Left colon (tissue), 2 donors: ENCODE measurements at regions not wholly inside any gene's neighbourhood (a gene's known extent, or its start where the extent isn't known, plus 50 kb on each side); places are given as distances from the start of the nearest gene placed in this dataset.

Experiments used
- ATAC-seq: fragments of 200-7000 bp; cut with Tn5 transposase; one replicate; pipeline ENCODE4 v1.9.1; 2020; ENCODE audit warnings: mild to moderate bottlenecking, moderate library complexity
- DNase-seq, 2 donors: peaks; one replicate each; pipeline ENCODE4 v3.0.0-alpha.2; 2020
- intact Hi-C, 2 donors: fragments of 100-400 bp; cut with DNase I in 1 of 2; cut with micrococcal nuclease in 1 of 2; formaldehyde crosslinking; loops; one replicate each; pipeline versions ENCODE4 v1.11.2 to v1.14.0; 2022; cut with DNase I, micrococcal nuclease
- donor health status: DM: no; HTN: no; CAD: no.
- donor health status: DM: yes; HTN: yes; CAD: no.

DNA sequence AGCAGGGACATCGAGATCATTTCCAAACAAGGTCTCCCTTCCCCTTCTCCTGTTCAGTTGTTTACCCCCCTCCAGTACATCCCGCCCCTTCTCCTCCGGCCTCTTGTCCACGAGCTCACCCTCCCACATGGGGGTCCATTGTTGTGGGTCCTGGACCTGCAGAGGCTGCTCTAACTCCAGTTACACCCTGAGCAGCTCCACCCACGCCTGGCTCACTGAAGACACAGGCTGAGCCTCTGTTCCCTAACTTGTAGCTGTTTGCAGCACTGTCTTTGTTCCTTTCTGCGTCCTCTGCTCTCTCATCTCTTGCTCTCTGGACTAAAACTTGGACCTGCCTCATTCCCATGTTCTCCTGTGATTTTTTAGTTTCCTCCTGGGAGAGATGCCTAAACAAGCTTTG lies 377.5 kb downstream of the MED10 start:
- ATAC-seq (no peak), DNase-seq (no peak)
- intact Hi-C loops = no loop called here

DNA sequence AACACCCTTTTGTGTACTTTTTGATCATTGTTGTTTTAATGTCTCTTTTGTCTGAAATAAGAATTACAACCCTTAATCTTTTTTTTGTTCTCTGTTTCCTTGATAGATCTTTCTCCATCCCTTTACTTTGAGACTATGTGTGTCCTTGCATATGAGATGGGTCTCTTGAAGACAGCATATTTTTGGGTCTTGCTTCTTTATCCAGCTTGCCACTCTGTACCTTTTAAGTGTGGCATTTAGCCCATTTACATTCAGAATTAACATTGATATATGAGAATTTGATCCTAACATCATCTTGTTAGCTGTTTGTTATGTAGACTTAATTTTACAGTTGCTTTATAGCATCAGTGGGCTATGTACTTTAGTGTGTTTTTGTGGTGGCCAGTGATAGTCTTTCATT lies 382.5 kb downstream of the MED10 start:
- DNase-seq (no peak), ATAC-seq (no peak)
- intact Hi-C loops = no loop called here

DNA sequence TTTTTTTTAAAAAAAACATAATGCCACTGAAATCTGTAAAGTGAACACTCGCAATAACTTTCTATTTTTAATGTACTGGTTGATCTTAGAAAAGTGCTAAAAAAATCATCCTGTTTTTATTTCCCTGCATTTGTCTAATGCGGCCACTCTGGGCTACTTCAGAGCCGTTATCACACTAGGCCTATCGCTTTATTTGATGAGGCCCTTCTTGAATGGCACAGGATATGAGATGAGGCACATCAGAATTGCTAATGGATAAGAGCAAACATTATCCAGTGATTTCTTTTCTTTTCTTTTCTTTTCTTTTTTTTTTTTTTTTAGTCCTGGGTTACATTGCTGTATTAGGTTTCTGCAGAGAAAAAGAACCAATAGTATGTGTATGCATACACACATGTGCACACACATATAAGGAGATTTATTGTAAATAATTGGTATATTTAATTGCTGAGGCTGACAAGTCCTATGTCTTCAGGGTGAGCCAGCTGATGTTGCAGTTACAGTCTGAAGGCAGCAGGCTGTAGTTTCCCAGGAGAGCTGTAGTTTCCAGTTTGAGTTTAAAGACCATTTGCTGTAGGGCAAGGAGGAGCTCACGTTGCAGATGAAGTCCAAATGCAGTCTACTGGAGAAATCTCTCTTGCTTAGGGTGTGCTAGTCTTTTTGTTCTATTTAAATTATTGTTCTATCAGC lies 391.7 kb downstream of the MED10 start:
- ATAC-seq (no peak), DNase-seq (no peak)
- intact Hi-C loops = no loop called here

DNA sequence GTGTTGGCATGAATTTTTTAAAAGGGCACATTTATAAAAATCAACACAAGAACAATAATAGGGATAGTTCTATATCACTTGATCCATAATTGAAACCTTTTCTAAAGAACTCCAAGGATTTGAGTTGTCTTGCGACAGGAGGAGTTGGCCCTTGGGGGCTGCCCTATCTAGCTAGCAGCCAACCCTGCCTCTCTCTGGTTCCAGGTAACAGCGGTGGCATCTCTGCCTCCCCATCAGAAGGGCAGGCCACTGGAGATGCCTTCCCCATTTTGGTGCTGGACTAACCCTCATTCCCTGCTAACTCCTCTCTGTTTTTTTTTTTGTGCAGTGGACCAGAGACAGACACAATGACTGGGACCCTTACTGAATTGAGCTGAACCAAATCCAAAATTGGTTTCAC lies 393.0 kb downstream of the MED10 start:
- DNase-seq (no peak), ATAC-seq (no peak)
- intact Hi-C loops = no loop called here

DNA sequence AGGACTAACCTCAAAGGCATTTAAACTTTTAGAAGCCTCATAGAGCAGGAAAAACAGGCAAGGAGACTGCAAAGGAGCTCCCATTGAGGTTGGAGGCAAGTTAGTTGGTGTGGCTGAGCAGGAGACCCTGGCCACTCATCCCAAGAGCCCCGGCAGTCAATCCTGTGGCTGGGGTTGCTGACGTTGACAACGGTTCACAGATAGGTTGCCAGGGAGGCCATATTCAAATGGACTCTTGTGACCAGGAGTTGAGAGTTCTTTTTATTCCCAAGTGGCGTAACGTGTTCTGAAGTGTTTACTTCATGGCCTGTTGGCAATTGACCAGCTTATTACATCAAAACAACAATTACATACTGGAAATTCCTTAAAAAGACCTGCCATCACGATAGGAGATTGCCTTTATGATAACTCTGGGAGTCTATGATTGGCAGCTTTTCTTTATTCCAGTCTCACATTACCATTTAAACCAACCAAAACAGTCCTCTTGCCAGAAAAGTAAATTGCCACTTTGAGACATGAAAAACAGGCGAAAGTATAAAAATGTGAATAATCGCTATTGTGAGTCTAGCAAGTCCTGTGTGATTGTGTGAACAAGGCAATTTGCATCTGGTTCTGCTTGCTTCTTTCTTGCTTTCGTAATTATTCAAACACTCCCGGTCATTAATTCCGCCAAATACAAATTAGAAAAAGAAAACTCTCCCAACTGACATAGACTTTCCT lies 394.9 kb downstream of the MED10 start:
- DNase-seq = no peak
- ATAC-seq = no peak
- intact Hi-C loops = no loop called here

DNA sequence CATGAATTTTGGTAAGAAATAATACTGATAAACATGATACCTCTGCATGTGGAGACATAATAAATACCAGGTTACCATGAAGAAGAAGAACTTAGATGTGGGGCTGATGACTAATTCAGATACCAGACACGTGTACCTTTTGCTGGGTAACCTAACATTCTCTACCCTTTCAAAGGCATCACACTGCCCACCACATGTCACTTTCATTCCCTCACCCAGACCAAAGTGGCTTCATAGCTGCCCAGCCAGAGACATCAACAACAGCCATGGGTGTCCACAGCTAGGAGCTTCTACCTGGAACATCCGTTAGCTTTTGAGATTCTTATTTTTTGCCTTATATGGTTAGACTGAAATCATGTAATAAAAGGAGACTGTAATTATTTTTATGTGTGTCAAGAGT lies 396.8 kb downstream of the MED10 start:
- DNase-seq (no peak), ATAC-seq (no peak)
- intact Hi-C loops = no loop called here

DNA sequence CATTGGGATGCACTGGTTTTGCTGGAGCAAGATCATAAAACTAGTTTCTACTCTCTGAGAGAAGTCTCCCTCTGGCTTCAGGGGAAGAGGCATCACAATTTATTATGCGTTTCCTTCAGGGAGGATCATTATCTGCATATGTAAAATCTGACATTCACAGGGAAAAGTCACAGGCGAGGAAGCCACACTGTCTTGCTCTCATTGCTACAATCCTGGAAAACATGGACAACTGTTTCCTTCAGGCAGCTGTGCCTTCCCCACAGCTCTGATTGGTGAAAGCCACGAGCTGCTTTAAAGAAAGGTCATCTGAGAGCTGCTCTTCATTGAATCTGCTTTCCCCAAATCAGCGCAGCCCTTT lies 397.8 kb downstream of the MED10 start:
- no peak for DNase-seq
- ATAC-seq = no peak
- intact Hi-C loops = no loop called here

DNA sequence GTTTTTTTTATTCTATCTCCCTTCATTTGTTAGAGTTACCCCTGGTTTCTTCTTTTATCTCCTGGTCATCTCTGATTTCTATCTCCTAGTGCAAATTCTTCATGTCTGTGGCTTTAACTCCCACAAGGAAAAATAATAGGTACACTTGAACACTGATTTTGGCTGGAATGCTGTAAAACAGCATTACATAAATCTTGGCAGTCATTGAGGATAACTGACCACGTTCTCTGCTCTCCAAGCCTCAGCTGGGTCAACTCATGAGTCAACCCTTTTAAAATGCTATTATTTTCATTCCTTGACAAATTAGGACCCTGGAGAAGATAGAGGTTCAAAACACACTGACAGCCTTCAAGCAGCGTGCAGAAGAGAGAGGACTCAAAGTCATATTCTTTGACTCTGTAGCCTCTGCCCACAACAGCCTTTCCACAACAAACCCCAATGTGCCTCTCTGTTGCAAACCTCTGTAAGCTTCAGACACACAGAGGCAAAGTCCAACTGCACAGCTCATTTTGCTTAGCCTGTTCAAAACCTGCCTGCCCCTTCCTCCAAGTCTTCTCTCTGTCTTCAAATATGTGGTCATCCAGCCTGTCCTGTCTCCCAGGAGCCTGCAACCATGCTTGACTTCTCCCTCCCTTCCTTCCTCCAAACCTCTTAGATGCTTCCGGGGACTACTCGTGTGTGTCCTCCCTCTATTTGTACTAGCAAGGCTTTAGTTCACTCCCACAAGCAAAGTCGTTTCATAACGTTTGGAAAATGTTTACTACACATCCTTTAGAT lies 398.4 kb downstream of the MED10 start:
- DNase-seq = no peak
- intact Hi-C loops = no loop called here
- ATAC-seq = no peak

DNA sequence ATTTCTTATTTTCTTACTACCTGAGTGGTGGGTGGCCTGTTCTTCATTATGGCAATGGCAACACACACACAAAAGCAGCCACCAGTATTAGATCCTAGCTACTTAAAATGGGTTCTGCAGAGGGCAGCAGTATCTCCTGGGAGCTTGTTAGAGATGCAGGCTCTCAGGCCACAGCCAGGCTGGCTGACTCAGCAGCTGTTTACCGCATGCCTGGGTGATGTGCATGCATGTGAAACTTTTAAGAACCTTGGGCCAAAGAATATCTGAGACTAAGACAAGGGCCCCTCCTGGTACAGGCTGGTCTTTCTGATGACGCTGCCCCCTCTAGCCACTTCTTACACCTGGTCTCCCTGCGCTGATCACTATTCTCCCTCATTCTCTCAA lies 399.0 kb downstream of the MED10 start:
- intact Hi-C loops = no loop called here
- DNase-seq (no peak), ATAC-seq (no peak)

DNA sequence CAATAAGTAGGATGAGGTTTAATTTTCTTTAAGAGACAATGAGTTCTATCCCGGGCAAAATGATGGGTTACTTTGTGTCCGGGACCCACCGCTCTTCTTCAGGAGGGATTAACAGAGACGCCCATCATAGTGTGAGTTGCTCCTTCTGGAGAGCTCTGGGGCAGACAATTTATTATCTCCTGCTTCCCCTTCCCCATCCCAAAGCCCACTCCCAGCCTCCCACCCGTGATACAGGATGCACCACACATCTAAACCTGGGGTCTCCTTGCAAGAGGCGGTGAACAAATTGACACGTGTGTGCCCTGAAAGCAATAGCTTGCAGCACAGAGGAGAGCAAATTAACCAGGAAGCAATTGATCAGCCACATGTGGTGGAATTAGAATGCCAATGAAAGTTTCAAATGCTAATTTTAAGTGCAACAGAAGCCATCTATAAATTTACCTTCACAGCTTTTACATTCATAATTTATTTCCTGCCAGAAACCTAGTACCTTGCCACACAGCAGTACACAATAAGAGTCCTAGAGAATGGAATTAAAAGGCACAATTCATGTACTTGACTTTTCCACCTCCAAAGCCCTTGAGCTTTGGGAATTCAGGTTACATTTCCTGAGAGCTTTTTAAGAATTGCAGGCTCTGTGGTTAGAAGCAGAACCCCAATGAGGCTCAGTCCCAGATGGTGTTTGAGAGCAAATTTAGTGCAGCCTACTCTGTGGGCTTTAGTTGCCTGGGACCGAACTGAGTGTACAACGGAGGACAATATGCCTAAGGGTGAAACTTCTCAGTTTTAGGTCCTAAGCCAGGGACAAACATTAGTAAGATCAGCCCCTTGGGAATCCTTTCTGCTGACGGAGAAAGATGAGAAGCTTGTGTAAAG lies 399.6 kb downstream of the MED10 start:
- no peak for DNase-seq
- no peak for ATAC-seq
- intact Hi-C loops = no loop called here

DNA sequence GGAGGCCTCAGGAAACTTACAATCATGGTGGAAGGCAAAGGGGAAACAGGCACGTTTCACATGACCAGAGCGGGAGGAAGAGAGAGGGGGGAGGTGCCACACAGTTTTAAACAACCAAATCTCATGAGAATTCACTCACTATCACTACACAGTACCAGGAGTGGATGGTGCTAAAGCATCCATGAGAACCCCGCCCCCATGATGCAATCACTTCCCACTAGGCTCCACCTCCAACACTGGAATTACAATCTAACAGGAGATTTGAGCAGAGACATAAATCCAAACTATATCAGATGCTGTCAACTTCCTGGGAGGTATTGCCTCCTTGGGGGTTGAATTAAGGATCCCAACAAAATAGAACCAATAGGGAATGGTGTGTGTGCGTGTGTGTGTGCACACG lies 407.1 kb downstream of the MED10 start:
- no peak for ATAC-seq
- no peak for DNase-seq
- intact Hi-C loops = no loop called here

DNA sequence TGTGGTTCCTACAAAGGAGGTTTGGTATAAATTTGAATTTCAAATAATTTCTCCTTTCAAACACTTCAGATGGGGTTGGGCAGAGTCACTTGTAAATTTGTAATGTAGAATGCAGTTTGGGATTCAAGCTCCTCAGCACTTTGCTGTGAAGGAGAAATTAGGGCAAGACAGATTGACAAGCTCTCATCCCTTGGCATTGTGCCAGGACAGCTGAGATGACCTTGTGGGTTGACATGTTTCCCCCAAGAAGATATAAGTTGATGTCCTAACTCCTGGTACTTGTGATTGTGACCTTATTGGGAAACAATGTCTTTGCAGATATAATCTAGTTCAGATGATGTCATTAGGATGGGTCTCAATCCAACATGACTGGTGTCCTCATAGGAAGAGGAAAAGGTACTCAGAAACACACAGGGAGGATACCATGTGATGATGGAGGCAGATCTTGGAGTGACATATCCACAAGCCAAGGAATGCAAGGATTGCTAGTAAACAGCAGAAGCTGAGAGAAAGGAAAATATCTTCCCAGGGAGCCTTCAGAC lies 408.3 kb downstream of the MED10 start:
- no peak for DNase-seq
- intact Hi-C loops = no loop called here
- ATAC-seq = no peak

DNA sequence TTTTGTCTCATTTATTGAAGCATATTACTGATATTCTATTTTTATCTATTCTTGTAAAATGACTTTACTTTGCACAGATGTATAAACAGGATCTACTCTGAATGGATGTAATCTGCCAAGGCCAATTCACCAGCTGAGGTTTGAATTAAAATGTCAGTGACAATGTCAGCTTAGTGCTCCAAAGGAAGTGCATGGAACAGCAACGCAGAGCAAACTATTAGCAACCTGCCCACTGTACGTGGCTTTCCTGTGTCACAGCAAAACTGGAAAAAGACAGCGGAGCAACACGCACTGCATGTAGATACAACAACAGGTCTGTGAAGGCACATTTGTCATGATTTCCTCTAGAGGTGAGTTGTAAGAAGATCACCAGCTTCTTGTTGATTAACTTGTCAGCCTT lies 409.4 kb downstream of the MED10 start:
- ATAC-seq (no peak), DNase-seq (no peak)
- intact Hi-C loops = no loop called here

DNA sequence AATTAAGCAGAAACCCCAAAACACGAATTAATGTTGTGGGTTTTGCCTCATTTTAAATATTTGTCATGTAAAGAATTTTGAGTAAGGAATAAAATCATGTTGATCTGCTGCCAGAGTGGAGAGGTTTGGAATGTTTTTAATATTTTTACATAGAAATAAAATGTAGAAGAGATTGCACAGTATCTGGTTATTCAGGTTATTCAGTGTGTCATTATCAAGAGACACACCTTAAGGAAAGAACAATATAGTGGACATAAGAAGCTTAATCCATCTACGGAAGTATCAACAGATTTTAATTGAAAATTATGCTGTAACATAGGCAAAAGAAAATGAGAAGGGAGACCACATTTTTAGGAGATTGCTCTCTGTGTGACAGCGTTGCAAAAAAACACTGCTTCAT lies 410.4 kb downstream of the MED10 start:
- DNase-seq (no peak), ATAC-seq (no peak)
- intact Hi-C loops = no loop called here

DNA sequence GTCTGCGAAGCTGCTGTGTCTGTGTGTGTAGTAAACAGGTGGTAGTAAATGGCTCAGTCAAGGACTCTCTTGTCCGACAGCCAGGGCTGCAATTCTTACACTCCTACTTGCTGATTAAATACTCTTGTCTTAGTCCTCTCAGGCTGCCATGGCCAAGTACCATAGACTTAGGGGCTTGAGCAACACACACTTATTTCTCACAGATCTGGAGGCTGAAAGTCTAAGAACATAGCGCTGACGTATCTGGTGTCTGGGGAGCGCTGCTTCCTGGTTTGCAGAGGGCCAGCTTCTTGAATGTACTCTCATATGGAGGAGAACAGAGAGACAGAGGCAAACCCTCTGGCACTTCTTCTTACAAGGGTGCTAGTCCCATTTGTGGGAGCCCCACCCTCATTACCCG lies 411.0 kb downstream of the MED10 start:
- intact Hi-C loops = no loop called here
- no peak for ATAC-seq
- no peak for DNase-seq

DNA sequence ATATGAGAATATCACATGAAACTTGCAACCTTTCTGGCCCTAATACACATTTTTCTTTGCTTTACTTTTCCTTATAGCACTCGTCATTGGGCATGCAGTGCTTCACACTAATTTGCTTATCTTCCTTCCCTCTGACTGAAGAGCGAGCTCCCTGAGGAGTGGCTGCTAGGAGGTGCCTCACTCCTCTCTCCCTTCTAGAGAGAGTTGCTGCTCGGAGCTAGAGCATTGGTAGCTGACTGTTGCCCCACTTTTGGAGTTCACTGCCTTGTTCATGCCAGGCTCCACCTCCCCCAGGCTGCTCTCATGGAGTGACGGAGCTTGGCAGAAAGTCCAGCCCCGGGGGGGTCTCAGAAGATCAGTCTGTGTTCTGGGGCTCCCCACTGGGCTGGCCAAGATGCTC lies 413.2 kb downstream of the MED10 start:
- no peak for ATAC-seq
- no peak for DNase-seq
- intact Hi-C loops = no loop called here

DNA sequence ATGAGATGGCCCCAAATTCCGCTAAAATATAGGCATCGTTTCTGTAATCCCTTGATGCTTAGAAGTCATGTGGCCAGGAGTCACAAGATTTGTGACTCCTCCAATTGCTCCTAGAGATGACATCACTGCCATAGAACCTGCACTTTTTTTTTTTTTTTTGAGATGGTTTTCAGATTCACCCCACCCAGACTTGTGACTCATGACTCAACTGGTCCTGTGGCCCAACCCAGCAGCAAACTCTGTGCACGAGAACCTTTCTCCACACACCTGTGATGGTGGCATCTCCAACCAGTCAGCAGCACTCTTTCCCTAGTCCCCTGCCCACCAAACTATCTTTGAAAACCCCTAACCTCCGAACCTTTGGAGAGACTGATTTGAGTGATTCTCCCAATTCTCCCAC lies 414.0 kb downstream of the MED10 start:
- DNase-seq (no peak), ATAC-seq (no peak)
- intact Hi-C loops = no loop called here

DNA sequence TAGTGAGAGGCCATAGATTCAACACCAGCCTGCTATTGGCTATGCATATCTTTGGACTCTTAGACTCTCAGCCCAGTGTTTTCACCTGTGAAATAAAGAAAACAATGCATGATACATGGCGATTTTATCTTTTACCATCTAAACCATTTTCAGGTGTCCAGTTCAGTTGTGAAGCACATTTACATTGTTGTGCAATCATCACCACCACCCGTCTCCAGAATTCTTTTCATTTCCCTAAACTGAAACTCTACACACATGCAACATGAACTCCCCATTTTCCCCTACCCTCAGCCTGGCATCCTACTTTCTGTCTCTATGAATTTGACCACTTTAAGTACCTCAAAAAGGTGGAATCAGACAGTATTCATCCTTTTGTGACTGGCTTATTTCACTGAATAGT lies 420.6 kb downstream of the MED10 start:
- DNase-seq (no peak), ATAC-seq (no peak)
- intact Hi-C loops = no loop called here

DNA sequence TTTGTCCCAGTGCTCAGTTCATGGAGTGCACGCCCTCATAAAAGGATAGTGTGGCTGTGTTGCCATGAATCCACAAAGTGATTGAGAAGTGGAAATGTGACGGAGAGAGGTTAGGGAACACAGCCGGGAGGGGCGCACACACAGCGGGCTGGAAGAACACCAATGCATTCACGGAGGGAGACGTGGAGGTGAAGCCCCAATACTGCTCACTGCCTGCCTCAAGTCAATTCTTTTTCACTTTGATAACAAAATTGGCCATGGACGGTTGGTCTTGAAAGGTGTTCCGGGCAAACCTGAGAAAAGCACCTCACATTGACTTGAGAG lies 424.1 kb downstream of the MED10 start:
- DNase-seq (no peak), ATAC-seq (no peak)
- intact Hi-C loops = no loop called here
